M059J (cell line): ENCODE measurements at regions not wholly inside any gene's neighbourhood (a gene's known extent, or its start where the extent isn't known, plus 50 kb on each side); places are given as distances from the start of the nearest gene placed in this dataset.

ENCODE experiments used
- DNase-seq: peaks from one replicate; pipeline ENCODE4 v3.0.0-alpha.2; 2012; ENCODE audit warnings: low read depth

GRCh38 chr9:88692827-88693226 lies 157.8 kb downstream of the NXNL2 start:
- DNase-seq, result no peak

GRCh38 chr9:88694625-88695024 lies 159.6 kb downstream of the NXNL2 start:
- peak; percentile 35 for DNase-seq

DNA sequence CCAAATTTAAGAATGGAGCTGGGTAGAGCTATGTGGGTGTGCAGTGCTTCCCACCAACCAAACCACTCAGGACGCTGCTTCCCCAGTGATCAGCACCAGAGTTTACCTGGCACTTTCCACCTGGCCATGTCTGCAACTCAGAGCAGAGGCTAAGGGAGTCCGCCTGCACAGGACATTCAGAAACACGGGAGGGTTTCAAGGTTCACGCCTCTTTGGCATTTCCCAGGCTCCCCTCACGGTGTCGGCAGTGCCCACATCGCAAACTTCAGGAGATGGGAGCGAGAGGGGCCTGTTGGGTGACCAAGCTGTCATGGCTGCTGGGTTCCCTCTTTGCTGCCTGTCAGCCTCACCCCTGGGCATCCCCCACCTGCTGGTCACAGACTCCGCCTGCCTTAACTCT lies 161.5 kb downstream of the NXNL2 start:
- no peak for DNase-seq

DNA sequence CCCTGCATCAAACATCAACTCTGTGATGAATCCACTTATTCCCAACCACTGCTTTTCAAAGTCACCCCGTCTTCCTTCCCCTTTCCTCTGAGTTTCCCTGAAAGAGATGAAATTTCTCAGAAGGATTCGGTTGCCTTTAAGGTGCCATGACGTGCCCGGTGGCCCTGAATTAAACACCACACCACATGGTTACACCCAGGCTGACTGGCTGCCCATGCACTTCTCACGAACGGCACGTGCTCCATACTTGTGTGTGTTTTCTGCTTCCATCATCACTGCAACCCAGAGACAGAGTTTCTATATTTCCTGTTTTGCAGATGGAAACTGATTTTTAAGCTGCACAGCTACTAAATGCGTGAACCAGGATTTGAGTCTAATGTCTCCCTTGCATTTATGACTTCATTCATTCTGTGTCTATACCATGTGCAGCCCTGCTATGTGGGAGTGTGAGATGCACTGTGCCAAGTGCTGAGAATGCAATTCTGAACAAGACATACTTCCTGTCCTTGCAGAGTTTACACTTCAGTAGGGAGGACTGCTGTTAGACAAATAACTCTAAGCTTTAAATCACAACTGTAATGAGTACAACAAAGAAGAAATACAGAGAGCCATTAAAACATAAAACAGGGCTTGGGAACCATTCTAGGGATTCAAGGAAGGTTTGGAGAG lies 162.9 kb downstream of the NXNL2 start:
- DNase-seq, result peak; percentile 9

DNA sequence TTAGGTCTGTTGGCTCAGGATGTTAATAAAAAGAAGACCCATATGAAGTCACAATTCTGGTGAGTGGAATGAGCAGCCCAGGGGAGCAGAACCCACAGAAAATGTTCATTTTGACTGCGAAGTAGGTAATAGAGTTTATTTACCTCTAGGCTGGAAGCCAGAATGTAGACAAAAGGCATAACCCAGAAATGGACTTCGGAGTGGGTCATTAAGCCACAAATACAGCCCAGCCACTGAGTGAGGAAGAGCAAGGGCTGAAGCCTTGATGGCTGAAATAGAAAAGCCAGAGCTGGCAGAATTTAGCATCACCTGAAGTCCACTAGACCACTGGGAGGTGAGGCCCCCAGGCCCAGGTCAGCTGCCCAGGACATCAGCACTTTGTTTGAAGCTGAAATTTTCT lies 168.0 kb downstream of the NXNL2 start:
- DNase-seq, result no peak

- no peak for DNase-seq
Measured at GRCh38 chr9:88706193-88707113, 171.5 kb downstream of the NXNL2 start.

- DNase-seq, result peak; percentile 20
Measured at GRCh38 chr9:88710449-88710848, 175.5 kb downstream of the NXNL2 start.

- no peak for DNase-seq
Measured at GRCh38 chr9:88711719-88712118, 176.7 kb downstream of the NXNL2 start.

GRCh38 chr9:88712484-88712883 lies 177.5 kb downstream of the NXNL2 start:
- no peak for DNase-seq

- no peak for DNase-seq
Measured at GRCh38 chr9:88713010-88713409, 178.0 kb downstream of the NXNL2 start.

DNA sequence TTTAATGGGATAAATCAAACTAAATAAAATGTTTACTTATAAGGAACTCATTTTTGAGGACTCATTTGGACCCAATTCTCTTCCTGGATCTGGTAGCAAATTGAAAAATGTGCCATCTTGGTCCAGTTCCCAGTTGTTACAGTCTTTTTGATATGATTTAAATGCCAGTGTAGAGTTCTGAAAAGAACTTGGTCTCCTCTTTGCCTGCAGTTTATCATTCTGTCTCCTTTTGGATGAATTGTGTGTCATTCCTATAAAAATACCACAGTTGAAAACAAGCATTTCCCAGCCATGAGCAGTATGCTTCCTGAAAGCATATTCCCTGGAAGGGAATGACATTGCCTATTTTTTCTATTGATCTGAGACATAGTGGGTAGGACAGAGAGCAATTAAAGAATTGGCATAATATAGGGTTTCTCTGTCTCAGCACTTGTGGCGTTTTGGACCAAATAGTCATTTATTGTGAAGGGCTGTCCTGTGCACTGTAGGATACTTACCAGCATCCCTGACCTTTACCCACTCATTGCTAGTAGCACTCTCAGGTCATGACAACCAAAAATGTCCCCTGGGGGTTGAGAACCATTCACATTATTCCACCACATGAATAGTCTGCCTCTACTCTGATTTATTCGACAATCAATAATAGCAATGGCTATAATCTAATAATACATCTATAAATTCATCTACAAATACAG lies 181.8 kb downstream of the NXNL2 start:
- peak; percentile 78 for DNase-seq

- DNase-seq, result peak; percentile 11
Measured at GRCh38 chr9:88721025-88721424, 186.0 kb downstream of the NXNL2 start.

GRCh38 chr9:88721495-88722279 lies 186.7 kb downstream of the NXNL2 start:
- DNase-seq, result no peak

- DNase-seq, result peak; percentile 57
Measured at GRCh38 chr9:88722753-88723152, 187.8 kb downstream of the NXNL2 start.

DNA sequence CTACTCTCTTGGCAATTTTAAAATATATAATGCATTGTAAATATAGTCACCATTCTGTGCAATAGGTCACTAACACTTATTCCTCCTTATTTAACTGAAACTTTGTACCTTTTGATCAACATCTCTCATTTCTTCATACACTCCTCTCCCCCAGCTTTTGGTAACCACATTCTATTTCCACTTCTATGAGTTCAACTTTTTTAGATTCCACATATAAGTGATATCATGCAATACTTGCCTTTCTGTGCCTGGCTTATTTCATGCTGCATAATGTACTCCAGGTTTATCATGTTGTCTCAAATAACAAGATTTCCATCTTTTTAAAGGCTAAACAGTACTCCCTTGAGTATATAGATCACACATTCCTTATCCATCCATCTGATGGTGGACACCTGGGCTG lies 188.8 kb downstream of the NXNL2 start:
- DNase-seq, result no peak

DNA sequence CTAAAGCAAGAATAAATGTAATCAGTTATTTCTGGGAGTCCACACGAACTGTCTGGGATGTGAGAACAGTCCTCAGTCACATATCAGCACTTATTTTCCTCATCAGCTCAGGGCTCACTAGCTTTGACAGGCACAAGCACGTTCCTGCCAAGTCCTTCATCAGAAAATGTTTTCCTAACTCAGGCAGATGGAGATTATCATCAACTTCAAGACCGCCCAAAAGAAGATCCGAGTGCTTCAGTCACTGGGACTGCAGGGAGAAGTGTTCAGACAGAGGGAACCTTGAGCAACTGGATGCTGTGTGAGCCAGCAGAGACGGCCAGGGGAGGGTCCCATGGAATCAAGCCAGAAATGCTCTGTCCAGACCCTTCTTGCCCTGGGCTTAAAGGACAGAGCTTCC lies 189.4 kb downstream of the NXNL2 start:
- no peak for DNase-seq

- DNase-seq, result no peak
Measured at GRCh38 chr9:88725300-88726019, 190.5 kb downstream of the NXNL2 start.

- no peak for DNase-seq
Measured at GRCh38 chr9:88726803-88727202, 191.8 kb downstream of the NXNL2 start.

GRCh38 chr9:88730780-88731179 lies 195.8 kb downstream of the NXNL2 start:
- no peak for DNase-seq

GRCh38 chr9:88732128-88732527 lies 197.2 kb downstream of the NXNL2 start:
- peak; percentile 32 for DNase-seq
